ENCODE measurements at regions not wholly inside any gene's neighbourhood (a gene's known extent, or its start where the extent isn't known, plus 50 kb on each side); places are given as distances from the start of the nearest gene placed in this dataset.

- Histone ChIP-seq H3K4me3 (ENCODE audit: low read depth in 1 of 2, low read length in 2 of 2) (no peak overlapping the region), H3K4me1 (ENCODE audit: insufficient read depth, low read length) (no peaks in the 10 kb centered on the region), H3K27me3 (ENCODE audit: insufficient read depth, low read length, poor library complexity) (no peaks in the 10 kb centered on the region), H3K79me2 (ENCODE audit: insufficient read depth, low read length) (no peaks in the 10 kb centered on the region), H3K27ac (ENCODE audit: low read length) (no peak overlapping the region), H3K36me3 (ENCODE audit: insufficient read depth, low read length) (no peaks in the 10 kb centered on the region), H3K4me2 (ENCODE audit: insufficient read depth, low read length) (no peak overlapping the region), H2AFZ (ENCODE audit: low read depth, low read length) (no peak overlapping the region), H3K9ac (ENCODE audit: low read depth, low read length) (no peak overlapping the region), H3K9me3 (ENCODE audit: insufficient read depth, low read length, severe bottlenecking) (no peaks in the 10 kb centered on the region), H4K20me1 (ENCODE audit: insufficient read depth, low read length) (no peaks in the 10 kb centered on the region)
- no peak for ATAC-seq (ENCODE audit: insufficient read depth, low read depth)
- no peak for TF ChIP-seq EZH2 (IDR thresholded peaks at IDR 0.05; ENCODE audit: borderline replicate concordance, low read depth, low read length, severe bottlenecking)
- no peak for TF ChIP-seq CTCF (IDR thresholded peaks at IDR 0.05; ENCODE audit: borderline replicate concordance, extremely low read depth, low read length, poor library complexity, severe bottlenecking)
- DNase-seq = no peak
Measured at GRCh38 chr4:156192033-156192432, 238.4 kb upstream of the CTSO start.

GRCh38 chr4:156191044-156191781, 237.5 kb upstream of the CTSO start:
- no peaks in the 10 kb centered on the region for H4K20me1 ChIP-seq (ENCODE audit: insufficient read depth, low read length)
- no peaks in the 10 kb centered on the region for H3K4me1 ChIP-seq (ENCODE audit: insufficient read depth, low read length)
- no peaks in the 10 kb centered on the region for H3K27me3 ChIP-seq (ENCODE audit: insufficient read depth, low read length, poor library complexity)
- TF ChIP-seq CTCF (IDR thresholded peaks at IDR 0.05; ENCODE audit: borderline replicate concordance, extremely low read depth, low read length, poor library complexity, severe bottlenecking) (no peak), EZH2 (IDR thresholded peaks at IDR 0.05; ENCODE audit: borderline replicate concordance, low read depth, low read length, severe bottlenecking) (no peak)
- H3K36me3 ChIP-seq (ENCODE audit: insufficient read depth, low read length) = no peaks in the 10 kb centered on the region
- no peak overlapping the region for H3K9ac ChIP-seq (ENCODE audit: low read depth, low read length)
- H3K9me3 ChIP-seq (ENCODE audit: insufficient read depth, low read length, severe bottlenecking) = no peaks in the 10 kb centered on the region
- H2AFZ ChIP-seq (ENCODE audit: low read depth, low read length) = no peak overlapping the region
- H3K4me2 ChIP-seq (ENCODE audit: insufficient read depth, low read length) = no peak overlapping the region
- DNase-seq (no peak), ATAC-seq (ENCODE audit: insufficient read depth, low read depth) (no peak)
- no peak overlapping the region for H3K27ac ChIP-seq (ENCODE audit: low read length)
- H3K4me3 ChIP-seq (ENCODE audit: low read depth in 1 of 2, low read length in 2 of 2) = no peak overlapping the region
- H3K79me2 ChIP-seq (ENCODE audit: insufficient read depth, low read length) = no peaks in the 10 kb centered on the region

GRCh38 chr4:156190615-156191014, 236.9 kb upstream of the CTSO start:
- H3K27ac ChIP-seq (ENCODE audit: low read length) = no peak overlapping the region
- no peak overlapping the region for H2AFZ ChIP-seq (ENCODE audit: low read depth, low read length)
- H3K9ac ChIP-seq (ENCODE audit: low read depth, low read length) = no peak overlapping the region
- no peak for DNase-seq
- no peak overlapping the region for H3K4me3 ChIP-seq (ENCODE audit: low read depth in 1 of 2, low read length in 2 of 2)
- no peak for ATAC-seq (ENCODE audit: insufficient read depth, low read depth)
- H3K9me3 ChIP-seq (ENCODE audit: insufficient read depth, low read length, severe bottlenecking) = no peaks in the 10 kb centered on the region
- no peaks in the 10 kb centered on the region for H3K4me1 ChIP-seq (ENCODE audit: insufficient read depth, low read length)
- H3K27me3 ChIP-seq (ENCODE audit: insufficient read depth, low read length, poor library complexity) = no peaks in the 10 kb centered on the region
- no peak for TF ChIP-seq CTCF (IDR thresholded peaks at IDR 0.05; ENCODE audit: borderline replicate concordance, extremely low read depth, low read length, poor library complexity, severe bottlenecking)
- TF ChIP-seq EZH2 (IDR thresholded peaks at IDR 0.05; ENCODE audit: borderline replicate concordance, low read depth, low read length, severe bottlenecking) = no peak
- H4K20me1 ChIP-seq (ENCODE audit: insufficient read depth, low read length) = no peaks in the 10 kb centered on the region
- H3K4me2 ChIP-seq (ENCODE audit: insufficient read depth, low read length) = no peak overlapping the region
- H3K36me3 ChIP-seq (ENCODE audit: insufficient read depth, low read length) = no peaks in the 10 kb centered on the region
- H3K79me2 ChIP-seq (ENCODE audit: insufficient read depth, low read length) = no peaks in the 10 kb centered on the region
